GM19452 (cell line): ENCODE measurements at regions not wholly inside any gene's neighbourhood (a gene's known extent, or its start where the extent isn't known, plus 50 kb on each side); places are given as distances from the start of the nearest gene placed in this dataset.

ENCODE experiments used
- ATAC-seq: cut with Tn5 transposase; IDR thresholded peaks from one replicate; pipeline ENCODE4 v1.9.1; 2021; ENCODE audit not compliant: unreplicated experiment

GRCh38 chr19:29475469-29475868, 50.3 kb upstream of the VSTM2B start:
- ATAC-seq = no peak
